ENCODE measurements at regions not wholly inside any gene's neighbourhood (a gene's known extent, or its start where the extent isn't known, plus 50 kb on each side); places are given as distances from the start of the nearest gene placed in this dataset.
"Not testable (repeated sequence)": the region's sequence is repeated elsewhere in the genome, so short reads cannot be mapped to it uniquely, and the experiment has no call there.

DNA sequence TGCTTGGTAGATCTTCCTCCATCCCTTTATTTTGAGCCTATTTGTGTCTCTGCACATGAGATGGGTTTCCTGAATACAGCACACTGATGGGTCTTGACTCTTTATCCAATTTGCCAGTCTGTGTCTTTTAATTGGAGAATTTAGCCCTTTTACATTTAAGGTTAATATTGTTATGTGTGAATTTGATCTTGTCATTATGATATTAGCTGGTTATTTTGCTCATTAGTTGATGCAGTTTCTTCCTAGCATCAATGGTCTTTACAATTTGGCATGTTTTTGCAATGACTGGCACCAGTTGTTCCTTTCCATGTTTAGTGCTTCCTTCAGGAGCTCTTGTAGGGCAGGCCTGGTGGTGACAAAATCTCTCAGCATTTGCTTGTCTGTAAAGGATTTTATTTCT lies 72.4 kb downstream of the HNRNPD start:
- DNase-seq, result not testable (repeated sequence)

DNA sequence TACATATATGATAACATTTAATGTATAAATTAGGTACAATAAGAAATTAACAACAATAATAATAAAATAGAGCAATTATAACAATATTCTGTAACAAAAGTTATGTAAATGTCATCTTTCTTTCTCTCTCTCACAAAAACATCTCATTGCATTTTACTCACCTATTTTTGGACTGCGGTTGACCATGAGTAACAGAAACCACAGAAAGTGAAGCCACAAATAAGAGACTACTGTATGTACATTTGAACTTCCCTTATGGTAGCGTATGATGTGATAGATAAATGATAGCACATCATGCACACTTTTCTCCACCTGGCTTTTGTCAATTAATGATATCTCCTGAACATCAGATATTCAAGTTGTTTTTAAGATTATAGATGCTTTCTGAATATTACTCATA lies 80.5 kb downstream of the HNRNPD start:
- DNase-seq, result no peak

DNA sequence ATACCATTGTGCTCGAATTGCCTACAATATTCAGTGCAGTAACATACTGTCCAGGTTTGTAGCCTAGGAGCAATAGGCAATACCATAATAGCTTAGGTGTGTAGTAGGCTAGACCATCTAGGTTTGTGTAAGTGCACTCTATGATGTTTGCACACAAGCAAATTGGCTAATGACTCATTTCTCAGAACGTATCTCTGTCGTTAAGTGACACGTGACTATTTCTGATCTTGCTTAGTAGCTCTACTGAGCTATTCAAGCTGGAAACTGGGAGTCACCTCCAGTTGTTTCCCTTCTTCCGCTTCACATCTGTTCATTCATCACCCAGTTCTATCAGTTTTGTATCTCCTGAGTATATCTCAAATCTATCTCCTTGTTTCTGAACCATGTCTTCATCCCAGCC lies 86.1 kb downstream of the HNRNPD start:
- no peak for DNase-seq

DNA sequence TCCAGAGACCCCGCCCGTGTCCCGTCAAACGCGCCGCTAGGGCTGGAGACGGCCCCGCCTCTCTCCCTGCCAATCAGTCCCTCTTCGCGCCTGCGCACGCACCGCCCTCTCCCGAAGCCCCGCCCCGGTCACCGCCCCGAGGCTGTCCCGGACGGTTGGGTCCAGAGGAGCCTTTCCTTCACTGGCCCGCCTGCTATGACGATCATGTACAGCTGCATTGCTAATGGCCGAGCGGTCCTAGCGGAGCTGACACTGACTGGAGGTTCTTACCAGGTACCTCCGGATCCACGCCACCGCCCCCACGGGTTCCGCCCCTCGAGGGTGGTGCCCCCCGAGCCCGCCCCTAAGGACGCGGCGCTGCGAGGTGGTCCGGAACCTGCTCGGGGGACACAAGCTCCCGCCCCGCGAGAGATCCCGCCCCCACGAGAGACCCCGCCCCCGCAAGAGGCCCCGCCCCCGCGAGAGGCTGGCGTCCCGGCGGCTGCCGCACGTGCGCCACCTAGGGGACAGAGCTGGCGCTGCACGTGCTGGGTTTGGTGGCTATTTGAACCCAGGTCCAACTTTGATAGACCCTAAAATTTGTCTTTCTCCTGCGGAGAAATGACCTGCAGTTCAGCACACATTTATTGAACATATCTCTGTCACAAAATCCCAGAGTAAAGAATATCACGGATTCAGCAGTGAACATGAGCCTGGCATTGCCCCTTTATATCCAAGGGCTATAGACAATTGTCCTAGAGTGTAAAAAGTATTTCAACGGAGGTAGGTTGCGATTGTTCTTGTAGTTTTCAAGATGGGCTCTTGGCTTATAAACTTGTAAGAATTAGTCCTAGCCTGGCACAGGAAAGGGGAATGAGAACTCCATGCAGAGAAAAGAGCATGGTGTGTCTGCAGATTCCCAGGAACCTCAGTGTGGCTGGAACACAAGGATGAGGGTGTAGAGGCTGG lies 88.7 kb downstream of the HNRNPD start:
- DNase-seq, result peak; percentile 94 to 98

DNA sequence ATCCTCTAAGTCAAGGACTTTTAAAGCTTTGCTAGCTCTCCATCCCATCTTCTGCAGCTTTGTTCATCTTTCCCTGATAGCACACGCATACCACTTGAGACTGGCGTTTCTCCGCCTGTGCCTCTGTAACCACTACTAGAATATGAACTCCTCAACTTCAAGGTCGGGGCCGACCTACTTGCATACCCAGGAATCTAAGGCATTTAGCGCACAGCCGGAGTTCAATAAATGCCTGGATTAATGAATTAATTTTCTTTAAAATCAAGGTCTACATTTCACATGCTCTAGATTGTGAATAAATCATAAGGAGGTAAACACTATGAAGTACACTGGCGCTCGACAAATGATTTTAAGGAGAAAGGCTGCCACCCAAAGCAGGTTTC lies 89.3 kb downstream of the HNRNPD start:
- DNase-seq, result peak in 1 of 2 experiments; percentile 60

DNA sequence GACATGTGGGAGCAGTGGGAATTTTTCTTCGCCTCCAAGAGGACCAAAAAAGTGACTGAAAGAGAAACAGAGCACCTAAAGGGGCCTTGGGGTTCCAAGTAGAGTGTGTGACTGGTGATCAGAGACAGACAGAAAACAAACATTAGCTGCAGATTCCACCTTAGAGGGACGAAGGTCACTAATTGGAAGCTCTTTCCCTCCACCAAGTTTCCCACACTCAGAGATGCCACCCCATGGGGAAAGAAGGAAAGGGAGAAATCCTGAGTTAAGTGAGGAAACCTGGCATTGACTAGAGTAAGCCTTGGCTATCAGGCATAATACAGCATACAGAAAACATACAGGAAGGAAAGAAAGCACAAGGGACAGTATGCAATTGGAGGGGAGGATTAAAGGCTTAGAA lies 90.9 kb downstream of the HNRNPD start:
- no peak for DNase-seq

DNA sequence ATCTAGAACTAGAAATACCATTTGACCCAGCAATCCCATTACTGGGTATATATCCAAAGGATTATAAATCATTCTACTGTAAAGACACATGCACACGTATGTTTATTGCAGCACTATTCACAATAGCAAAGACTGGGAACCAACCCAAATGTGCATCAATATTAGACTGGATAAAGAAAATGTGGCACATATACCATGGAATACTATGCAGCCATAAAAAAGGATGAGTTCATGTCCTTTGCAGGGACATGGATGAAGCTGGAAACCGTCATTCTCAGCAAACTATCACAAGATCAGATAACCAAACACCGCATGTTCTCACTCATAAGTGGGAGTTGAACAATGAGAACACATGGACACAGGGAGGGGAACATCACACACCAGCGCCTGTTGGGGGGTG lies 94.2 kb downstream of the HNRNPD start:
- DNase-seq, result not testable (repeated sequence)

DNA sequence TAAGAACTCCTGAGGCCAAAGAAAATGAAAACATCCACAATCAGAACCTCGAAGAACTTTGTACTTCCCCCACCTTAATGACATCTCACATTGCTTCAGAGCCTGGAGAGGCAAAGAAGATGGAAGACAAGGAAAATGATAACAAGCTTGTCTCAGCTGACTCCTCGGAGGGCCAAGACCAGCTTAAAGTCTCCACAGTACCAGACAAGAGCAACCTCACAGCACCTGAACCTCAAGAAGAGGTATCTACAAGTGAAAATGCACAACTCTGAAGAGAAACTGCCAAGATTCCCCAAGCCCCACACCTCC lies 97.5 kb downstream of the HNRNPD start:
- DNase-seq, result no peak

DNA sequence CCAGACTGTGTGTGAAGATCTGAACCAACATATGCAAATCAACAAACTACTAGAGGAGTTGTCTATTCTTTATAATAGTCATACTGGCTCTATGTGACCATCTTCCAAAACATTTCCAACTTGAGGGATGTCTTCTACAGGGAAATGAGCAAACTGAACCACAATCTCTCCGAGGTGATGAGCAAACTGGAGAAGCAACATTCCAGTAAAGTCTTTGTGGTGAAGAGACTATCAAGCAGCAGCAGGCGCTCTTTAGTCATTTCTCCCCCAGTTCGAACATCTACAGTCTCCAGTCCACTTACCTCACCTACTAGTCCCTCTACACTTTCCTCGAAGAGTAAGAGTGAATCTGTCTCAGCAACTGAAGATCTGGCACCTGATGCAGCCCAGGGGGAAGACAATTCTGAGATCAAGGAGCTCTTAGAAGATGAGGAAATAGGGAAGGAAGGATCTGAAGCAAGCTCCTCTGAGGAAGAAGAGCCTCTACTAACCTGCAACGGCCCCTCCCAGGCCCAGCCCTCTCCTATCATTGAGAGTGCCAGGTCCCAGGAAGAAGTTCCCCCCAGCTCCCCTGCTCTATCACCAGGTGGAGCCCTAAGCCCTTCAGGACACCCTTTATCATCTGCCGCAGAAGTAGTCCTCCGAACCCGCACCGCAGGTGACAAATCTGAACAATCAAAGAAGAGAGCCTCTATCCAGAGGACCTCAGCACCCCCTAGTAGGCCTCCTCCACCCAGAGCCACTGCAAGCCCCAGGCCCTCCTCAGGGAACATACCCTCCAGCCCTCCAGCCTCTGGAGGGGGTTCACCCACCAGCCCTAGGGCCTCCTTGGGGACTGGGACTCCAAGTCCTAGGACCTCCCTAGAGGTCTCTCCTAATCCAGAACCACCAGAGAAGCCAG lies 98.1 kb downstream of the HNRNPD start:
- DNase-seq, result no peak

DNA sequence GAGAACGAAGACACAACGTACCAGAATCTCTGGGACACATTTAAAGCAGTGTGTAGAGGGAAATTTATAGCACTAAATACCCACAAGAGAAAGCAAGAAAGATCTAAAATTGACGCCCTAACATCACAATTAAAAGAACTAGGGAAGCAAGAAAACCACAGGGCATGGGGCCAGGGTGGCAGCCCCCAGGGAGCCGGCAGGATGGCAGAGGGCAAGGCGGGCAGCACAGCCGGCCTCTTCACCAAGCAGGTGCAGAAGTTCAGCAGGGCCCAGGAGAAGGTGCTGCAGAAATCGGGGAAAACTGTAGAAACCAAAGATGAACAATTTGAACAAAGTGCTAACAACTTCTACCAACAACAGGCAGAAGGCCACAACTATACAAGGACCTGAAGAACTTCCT lies 99.1 kb downstream of the HNRNPD start:
- not testable (repeated sequence) for DNase-seq

DNA sequence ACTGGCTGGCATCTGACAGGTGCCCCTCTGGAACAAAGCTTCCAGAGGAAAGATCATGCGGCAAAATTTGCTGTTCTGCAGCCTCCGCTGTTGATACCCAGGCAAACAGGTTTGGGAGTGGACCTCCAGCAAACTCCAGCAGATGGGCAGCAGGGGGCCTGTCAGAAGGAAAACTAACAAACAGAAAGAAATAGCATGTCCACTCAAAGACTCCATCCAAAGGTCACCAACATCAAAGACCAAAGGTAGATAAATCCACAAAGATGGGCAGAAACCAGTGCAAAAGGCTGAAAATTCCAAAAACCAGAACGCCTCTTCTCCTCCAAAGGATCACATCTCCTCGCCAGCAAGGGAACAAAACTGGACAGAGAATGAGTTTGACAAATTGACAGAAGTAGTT lies 101.3 kb downstream of the HNRNPD start:
- DNase-seq, result not testable (repeated sequence)

DNA sequence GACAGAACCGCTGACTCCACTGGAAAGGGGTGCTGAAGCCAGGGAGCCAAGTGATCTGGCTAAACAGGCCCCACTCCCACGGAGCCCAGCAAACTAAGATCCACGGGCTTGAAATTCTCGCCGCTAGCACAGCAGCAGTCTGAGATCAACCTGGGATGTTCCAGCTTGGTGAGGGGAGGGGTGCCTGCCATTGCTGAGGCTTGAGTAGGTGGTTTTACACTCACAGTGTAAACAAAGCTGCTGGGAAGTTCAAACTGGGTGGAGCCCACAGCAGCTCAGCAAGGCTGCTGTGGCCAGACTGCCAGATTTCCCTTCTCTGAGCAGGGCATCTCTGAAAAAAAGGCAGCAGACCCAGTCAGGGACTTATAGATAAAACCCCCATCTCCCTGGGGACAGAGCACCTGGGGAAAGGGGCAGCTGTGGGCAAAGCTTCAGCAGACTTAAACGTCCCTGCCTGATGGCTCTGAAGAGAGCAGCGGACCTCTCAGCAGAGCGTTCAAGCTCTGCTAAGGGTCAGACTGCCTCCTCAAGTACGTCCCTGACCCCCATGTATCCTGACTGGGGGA lies 101.8 kb downstream of the HNRNPD start:
- DNase-seq, result not testable (repeated sequence)

DNA sequence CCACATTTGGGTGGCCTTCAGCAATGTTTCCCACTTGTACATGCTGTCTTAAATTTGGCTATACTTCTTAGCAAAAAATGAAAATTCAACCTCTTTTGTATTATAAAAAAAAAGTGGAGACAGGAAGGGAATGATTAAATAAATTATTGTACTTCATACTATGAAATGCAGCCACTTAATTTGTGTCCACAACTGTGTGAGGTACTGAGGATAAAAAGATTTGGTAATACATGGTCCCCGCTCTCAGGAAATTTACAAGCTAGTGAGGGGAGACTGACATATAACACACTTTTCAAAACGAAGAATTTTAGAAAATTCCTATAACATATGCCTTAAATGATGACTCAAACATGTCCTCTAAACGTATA lies 105.0 kb downstream of the HNRNPD start:
- DNase-seq, result no peak

DNA sequence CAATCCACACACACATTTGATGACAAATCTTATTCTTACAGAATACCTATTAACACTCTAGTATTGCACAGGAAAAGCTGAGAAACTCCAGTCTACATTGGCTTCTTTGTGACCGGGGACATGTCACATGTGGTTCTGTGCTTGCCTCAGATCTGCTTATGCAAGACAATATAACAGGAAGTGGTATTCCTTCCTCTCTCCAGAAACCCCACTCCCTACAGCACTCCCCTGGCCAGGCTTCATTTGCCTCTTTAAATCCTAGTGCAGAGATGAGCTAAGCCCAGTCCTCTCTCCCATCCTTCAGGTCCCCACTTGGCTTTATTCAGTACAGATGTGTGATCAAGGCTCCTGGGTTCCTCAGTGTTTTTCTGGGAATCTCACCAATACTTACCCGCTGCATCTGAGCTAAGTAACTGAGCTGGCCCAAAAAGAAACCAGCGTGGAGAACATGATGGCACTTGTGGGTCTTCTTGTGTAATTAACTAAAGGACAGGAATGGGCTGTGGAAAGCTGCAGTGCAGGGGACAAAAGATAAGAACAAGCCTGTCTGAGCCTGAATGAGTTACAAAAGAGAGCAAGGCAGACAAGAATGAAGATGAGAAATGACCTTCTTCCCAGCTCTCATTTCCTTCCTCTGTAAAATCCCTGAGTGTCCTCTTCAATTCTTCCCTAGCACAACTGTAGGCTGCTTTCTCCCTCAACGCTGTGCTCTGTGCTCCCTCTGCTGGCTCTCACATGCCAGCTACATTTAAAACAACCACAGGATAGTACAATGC lies 105.6 kb downstream of the HNRNPD start:
- peak in 1 of 2 experiments; percentile 47 for DNase-seq

DNA sequence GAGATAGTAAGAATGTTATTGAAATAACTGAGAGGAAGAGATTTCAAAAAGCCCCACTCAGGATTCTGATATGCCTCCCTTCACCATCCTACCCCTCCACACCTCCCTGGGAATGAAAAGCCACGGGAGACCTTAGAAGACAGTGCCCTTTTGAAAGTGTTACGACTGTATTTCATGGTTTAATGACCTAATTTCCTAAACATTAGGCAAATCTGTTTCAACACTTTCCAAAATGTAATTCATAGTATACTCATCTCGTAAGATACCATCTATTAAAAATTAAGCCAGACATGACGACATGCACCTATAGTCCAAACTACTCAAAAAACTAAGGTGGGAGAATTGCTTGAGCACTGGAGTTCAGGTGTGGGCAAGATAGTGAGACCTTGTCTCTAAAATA lies 106.3 kb downstream of the HNRNPD start:
- DNase-seq, result no peak

DNA sequence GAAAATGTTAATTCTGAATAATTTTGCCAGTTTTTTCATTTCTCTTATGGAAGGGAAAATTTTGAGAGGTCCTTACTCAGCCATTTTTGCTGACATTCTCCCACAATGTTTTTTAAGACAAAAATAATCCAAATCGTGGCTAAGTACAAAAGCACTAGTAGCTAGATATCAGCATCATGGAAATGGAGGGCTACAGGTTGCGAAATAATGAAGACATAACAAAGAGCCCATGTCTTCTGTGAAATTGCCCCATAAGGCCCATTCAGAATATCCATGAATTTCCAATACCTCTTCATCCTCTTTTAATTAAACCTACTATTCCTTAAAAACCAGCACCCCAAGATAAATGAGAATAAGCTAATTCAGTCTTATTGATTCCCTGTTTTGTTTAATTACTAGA lies 107.4 kb downstream of the HNRNPD start:
- no peak for DNase-seq

DNA sequence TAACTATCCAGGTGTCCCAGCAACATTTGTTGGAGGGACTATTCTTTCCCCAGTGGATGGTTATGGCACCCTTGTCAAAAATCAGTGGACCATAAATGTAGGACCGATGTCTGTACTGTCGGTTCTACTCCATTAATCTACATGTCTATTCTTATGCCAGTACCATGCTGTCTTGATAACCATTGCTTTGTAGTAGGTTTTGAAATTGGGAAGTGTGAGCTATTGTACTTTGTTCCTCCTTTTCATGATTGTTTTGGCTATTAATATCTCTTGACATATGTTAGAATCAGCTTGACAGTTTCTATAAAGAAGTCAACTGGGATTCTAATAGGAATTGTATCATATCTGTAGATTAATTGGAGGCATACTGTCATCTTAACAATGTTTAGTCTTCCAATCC lies 112.7 kb downstream of the HNRNPD start:
- DNase-seq, result no peak

DNA sequence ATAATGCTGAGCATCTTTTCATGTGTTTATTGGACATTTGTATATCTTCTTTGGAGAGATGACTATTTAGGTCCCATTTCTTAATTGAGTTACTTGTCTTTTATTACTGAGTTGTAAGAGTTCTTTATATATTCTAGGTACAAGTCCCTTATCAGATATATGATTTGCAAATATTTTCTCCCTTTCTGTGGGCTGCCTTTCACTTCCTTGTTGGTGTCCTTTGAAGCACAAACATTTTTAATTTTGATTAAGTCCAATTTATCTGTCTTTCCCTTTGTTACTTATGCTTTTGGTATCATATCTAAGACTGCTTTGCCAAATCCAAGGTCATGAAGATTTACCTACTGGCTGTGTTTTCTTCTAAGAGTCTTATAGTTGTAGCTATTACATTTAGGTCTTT lies 113.2 kb downstream of the HNRNPD start:
- DNase-seq, result no peak

DNA sequence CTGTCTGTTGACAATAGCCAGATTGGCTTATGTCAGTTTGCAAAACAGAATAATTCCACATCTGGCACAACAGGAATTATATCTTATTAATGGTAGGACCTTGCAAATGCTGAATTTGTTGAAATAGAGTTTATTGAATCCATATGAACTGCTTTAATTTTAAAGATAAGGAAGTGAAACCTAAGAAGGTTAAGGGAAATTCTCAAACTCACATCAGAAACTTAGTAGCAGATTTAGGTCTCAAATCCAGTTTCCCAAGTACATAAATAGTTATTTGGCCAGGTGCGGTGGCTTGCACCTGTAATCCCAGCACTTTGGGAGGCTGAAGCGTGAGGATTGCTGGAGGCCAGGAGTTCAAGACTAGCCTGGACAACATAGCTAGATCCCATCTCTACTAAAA lies 117.1 kb downstream of the HNRNPD start:
- DNase-seq, result no peak

DNA sequence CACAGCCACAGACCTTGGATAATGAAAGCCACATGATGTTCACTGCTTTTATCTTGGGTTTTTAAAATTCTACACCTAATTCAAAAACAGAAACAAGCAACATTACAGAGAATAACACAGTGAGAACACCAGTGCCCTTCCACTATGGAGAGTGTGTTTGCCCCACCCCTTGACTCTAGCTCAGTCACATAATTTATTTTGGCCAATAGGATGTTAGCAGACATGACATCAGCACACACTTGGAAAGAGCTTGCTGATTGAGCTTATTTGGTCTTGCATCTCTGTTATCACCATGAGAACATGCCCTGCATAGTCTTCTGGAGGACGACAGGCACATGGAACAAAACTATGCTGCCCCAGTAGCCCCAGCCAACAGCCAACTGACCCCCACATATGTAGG lies 118.1 kb downstream of the HNRNPD start:
- no peak for DNase-seq

DNA sequence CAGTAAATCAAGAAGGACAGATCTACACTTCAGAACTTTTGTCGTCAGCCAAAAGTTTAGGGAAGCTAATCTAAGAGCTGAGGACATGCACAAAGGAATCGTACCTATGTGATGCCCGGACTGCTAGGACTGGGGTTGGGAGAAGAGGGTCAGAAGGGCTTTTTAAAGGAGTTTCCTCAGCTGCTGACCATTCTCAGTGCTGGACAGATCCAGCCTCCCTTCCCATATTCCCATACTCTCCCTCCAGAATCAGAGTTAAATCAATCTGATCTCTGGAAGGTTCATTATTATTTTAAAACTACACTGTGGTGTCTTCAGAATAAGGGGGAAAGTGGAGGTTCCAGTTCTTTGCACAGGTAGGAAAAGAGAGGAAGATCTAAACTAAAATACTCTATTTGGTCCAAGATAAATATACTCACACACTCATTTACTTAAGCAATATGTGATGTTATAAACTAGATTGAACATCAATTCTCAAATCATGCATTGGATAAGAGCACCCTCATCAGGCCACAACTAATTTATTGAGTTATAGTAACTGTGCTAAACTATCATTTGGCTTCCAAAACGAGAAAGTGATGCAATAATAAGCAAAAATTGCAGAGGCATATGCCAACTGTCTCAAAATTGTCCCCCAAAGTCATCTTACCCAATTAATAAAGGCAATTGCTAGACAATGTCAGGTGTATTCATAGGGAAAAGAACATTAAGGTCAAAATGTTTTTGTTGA lies 124.7 kb downstream of the HNRNPD start:
- no peak for DNase-seq

DNA sequence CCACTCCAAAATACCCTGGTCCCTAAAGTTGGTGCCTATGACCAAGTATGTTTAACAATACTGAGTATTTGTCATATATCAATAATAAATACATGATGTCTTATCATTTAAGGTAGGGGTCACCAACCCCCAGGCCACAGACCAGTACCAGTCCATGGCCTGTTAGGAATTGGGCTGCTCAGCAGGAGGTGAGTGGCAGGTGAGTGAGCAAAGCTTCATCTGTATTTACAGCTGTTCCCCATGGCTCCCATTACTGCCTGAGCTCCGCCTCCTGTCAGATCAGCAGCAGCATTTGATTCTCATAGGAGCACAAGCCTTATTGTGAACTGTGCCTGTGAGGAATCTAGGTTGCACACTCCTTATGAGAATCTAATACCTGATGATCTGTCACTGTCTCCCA lies 126.2 kb downstream of the HNRNPD start:
- no peak for DNase-seq

Data from NCI-H446 (cell line).